Subcutaneous abdominal adipose tissue (tissue), 5 donors: ENCODE measurements at regions not wholly inside any gene's neighbourhood (a gene's known extent, or its start where the extent isn't known, plus 50 kb on each side); places are given as distances from the start of the nearest gene placed in this dataset.

ENCODE experiments used
- H3K27ac ChIP-seq: one replicate; pipeline ENCODE4 v1.7.0; 2013; ENCODE audit warnings: low read depth, mild to moderate bottlenecking, inconsistent platforms, low read length, moderate library complexity
- H3K27me3 ChIP-seq, 5 donors: one replicate each; pipeline ENCODE4 v1.7.0; 2013; ENCODE audit warnings: low read length in 5 of 5, inconsistent platforms in 1 of 5; ENCODE audit not compliant: control insufficient read depth in 5 of 5, insufficient read depth in 4 of 5
- H3K36me3 ChIP-seq, 5 donors: one replicate each; pipeline ENCODE4 v1.7.0; 2013; ENCODE audit warnings: low read length in 5 of 5; ENCODE audit not compliant: control insufficient read depth in 5 of 5, insufficient read depth in 5 of 5
- H3K4me1 ChIP-seq, 5 donors: one replicate each; pipeline ENCODE4 v1.7.0; 2013; ENCODE audit warnings: low read length in 5 of 5, mild to moderate bottlenecking in 3 of 5, moderate library complexity in 1 of 5; ENCODE audit not compliant: control insufficient read depth in 5 of 5, insufficient read depth in 5 of 5
- H3K4me3 ChIP-seq, 5 donors: one replicate each; pipeline ENCODE4 v1.7.0; 2013; ENCODE audit warnings: low read length in 5 of 5, low read depth in 1 of 5
- H3K9ac ChIP-seq, 5 donors: one replicate each; pipeline ENCODE4 v1.7.0; 2013; ENCODE audit warnings: low read length in 5 of 5, mild to moderate bottlenecking in 4 of 5, moderate library complexity in 3 of 5
- H3K9me3 ChIP-seq, 5 donors: one replicate each; pipeline ENCODE4 v1.7.0; 2013; ENCODE audit warnings: low read length in 5 of 5; ENCODE audit not compliant: control insufficient read depth in 5 of 5
- donor health status: healthy.
- donor health status: healthy.
- donor health status: healthy.
- donor health status: healthy.
- donor health status: healthy.

GRCh38 chr13:83935566-83935965, 53.3 kb upstream of the SLITRK1 start:
- no peak overlapping the region for H3K9ac ChIP-seq
- no peak overlapping the region for H3K4me3 ChIP-seq
- no peak overlapping the region for H3K27ac ChIP-seq
- no peaks in the 10 kb centered on the region for H3K9me3 ChIP-seq
- H3K27me3 ChIP-seq = no peaks in the 10 kb centered on the region
- no peaks in the 10 kb centered on the region for H3K36me3 ChIP-seq
- H3K4me1 ChIP-seq = no peaks in the 10 kb centered on the region
